Posterior cingulate gyrus (tissue), 11 donors: ENCODE measurements at regions not wholly inside any gene's neighbourhood (a gene's known extent, or its start where the extent isn't known, plus 50 kb on each side); places are given as distances from the start of the nearest gene placed in this dataset.

Experiments used
- DNase-seq, 10 donors: peaks; one replicate each; pipeline versions ENCODE4 v3.0.0 to v3.0.0-alpha.2; 2020 to 2021; ENCODE audit warnings: mixed read lengths in 3 of 10
- intact Hi-C: fragments of 100-400 bp; cut with DNase I; formaldehyde crosslinking; loops from one replicate; pipeline ENCODE4 v1.15.1; 2023

DNA sequence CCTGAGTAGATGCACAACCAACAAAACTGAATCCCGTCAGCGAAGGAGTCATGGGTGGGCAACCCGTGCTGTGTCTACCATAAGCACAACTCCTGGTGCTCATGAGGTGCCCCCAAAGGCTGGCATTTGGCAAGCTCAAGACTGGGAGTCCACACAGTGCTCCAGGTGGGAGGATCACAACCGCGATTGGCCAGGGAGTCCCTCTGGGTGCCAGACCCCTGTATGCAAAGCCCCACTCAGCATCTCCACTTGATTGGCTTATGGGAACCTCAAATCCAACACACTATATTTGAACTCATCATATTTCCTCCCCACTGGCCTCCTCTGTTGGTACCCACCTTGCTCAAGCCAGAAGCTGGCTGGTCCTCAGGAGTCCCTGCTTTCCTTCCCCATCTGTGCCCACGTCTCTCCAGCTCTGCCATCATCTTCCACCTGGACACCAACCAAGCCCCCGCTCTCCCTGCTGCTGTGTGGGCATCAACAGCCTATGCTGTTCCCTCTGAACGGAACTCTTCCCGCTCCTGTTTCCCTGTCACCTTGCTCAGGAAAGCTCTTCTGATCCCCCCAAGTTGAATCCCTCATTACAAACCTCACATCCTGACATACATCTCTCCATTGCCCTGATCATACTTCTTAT lies 142.3 kb upstream of the PTPN1 start:
- peak in 2 of 10 donors; percentile 49 for DNase-seq
- intact Hi-C loops: no loop called here

DNA sequence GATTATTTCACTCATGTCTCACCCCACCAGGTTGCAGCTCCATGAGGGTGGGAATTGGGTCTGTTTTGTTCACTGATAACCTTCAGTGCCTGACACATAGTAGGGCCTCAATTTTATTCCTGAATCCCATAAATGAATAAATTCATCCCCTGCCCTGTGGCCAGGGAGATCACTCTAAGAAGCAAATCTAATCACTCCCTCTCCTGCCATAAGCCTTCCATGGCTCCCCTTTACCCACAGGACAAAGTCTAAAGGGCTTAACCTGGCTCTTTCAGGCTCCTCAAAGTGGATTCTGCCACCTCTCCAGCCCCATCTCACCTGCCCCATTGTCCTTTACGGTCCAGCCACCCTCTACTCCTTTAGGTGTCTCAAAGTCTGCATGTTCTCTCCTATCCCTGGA lies 141.8 kb upstream of the PTPN1 start:
- intact Hi-C loops: no loop called here
- DNase-seq: no peak

DNA sequence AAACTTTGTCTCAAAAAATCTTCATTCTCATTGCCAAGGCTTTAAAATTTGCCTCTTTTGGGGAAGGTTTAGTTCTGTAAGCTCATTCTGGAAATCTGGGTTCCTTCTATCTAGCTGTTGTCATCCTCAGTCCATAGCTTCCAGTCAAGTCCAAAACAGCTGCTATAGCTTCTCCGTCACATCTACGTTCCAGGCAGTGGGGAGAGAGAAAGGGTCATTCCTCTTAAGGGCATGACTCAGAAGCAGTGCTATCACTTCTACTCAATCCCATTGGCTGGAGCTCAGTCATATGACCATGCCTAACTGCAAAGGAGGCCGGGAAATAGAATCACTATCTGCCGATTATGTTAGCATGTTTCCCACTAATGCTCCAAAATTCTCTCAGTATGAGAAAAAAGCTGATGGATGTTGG lies 141.4 kb upstream of the PTPN1 start:
- DNase-seq: no peak
- intact Hi-C loops: no loop called here

DNA sequence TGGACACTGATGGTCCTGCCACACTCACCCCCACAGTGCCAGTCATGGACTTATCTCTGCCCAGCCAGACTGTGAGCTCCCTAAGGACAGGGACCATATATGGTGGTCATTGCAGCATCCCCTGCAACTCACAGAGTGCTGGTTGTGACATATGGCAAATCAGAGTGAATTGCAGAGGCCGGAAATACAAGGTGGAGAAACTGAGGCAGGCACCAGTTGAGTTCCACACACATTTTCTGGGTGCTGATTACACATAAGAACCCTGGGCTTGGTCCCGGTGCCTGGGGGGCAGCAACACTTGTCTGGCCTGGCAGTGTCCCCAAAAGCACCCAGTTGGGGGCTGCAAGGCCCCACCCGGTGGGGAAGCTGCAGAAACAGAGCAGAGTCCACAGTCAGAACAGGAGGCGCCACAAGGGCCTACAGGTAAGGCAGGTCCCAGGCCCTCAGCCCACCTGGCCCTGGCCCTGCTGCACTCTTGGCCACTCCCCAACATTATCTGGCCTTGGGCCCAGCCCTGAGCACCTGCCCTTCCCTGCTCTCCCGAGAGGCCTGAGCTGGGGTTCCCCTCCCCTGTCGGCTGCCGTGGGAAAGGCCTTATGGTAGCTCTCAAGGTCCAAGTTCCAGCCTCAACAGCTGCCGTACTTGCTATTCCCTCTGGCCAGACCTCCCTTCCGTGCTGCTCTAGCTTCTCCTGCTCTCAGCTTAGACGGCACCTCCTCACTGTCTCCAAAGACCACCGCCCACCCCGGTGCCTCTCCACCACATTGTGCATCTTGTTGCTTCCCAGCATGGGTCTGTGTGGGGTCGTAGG lies 140.8 kb upstream of the PTPN1 start:
- intact Hi-C loops: no loop called here
- peak in 2 of 10 donors; percentile 64 to 71 for DNase-seq

DNA sequence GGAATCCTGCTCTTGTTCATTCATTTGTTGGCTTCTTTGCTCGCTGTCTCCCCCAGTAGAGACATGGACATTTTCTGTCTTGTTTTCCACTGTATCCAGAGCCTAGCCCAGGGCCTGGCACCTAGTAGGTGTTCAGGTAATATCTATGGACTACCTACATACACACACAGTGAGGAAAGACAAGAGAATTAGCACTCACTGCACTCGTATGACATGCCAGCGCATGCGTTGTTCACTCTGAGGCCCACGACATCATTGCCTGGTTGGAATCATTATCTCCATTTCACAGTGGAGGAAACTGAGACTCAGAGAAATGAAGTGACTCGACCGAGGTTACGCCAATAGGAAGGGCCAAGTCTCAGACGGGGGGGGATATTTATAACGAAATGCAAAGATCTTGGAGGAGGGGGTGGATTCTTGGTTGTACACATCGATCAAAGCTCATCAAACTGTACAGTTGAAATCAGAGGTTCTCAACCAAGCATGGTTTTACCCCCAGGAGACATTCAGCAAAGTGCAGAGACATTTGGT lies 140.1 kb upstream of the PTPN1 start:
- intact Hi-C loops: no loop called here
- no peak for DNase-seq

DNA sequence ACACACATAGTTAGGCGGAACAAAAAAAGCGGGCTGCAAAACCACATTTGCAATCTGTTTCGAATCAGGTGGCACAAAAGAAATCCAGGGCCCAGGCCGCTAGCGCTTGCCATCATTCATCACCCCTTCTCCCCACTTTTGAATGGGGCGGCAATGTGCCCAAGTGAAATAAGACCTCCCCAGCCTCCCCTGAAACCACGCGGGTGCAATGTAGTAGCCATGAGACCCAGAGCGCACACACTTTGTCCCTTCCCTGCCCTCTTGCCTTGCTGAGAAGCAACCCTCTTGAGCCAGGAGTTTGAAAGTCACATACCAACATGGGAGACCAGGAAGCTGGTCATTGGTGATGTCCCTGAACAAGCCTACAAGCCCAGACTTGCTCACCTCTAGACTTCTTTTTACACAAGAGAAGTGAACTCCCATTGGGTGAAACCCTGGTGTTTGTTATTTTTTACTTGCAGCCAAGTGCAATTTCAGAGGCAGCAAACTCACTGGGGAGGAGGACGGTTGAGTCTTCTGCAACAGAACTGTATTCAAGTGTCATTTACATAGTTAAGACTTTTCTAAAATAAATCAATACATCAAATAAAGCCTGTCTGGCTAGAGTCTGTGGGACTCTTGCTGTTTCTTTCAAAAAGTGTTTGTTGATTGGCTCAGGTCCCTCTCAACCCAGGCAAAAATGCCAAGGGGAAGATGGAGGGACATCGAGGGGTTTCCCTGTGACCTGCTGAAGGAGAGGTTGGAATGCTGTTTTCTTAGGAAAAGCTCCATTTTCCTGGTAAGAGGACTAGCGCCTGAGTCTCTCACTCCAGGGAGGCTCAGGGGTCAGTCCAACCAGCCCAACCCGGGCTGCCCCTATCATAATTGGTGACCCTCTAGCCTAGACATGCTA lies 138.1 kb upstream of the PTPN1 start:
- DNase-seq: peak in 1 of 10 donors; percentile 21
- intact Hi-C loops: no loop called here

DNA sequence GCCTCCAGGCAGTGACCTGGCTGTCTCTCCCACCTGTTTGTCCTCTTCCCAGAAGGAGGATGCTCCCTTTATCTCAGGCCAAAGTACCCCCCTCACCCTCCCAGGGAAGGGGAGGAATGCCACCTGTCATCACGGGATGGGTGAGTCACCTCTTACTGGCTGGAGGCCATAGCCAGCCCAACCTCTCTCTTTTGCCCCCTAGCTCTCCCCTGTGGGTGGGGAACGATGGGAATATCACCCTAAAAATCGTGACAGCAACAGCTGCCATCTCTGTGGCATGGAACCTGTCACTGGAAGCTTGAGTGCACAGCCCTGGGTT lies 137.5 kb upstream of the PTPN1 start:
- intact Hi-C loops: no loop called here
- peak in 1 of 10 donors; percentile 61 for DNase-seq

DNA sequence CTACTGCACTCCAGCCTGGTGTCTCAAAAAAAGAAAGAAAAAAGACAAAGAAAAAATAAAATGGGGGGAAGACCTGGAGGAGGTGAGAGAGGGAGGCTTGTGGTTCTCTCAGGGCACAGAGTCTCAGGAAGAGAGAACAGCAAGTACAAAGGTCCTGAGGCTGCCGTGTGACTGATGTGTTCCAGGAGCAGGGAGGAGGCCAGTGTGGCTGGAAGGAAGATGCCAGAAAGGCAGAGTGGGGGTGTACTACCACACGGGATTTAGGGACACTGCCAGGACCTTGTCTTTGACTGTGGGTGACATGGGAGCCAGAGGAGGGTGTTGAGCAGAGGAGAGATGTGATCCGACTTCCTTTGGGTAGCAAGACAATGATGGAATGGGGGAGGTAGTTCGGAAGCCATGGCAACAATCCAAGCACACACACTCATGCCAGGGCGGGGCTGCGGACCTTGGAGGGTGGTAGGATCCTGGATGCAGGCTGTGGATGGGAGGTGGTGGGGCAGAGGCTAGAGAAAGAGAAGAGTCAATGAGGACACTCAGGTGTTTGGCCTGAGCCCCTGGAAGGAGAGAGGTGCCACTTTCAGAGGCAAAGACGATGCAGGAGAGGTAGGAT lies 136.4 kb upstream of the PTPN1 start:
- DNase-seq: peak in 2 of 10 donors; percentile 20 to 65
- intact Hi-C loops: no loop called here

DNA sequence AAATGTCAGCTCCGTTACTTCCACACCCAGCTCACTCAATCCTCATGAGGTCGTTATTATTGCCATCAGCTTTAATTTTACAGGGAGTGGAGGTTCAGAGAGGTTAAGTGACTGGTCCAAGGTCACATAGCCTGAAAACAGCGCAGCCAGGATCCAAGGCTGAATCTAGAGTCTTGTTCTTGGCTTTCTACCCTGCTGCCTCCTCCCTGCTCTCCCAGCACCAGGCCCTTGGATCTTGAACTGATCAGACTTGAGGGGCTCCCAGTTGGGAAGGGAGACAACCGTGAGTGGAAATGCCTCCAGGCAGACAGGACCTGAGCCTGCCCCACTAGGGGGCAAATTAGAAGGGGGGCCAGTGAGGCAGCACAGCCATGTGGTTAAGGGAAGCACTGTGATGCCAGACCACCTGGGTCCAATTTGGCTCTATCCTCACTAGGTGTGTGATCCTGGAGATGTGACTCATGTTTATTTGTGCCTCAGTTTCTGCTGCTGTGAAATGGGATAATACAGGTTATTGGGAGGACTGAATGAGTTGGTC lies 135.6 kb upstream of the PTPN1 start:
- DNase-seq: no peak
- intact Hi-C loops: no loop called here

DNA sequence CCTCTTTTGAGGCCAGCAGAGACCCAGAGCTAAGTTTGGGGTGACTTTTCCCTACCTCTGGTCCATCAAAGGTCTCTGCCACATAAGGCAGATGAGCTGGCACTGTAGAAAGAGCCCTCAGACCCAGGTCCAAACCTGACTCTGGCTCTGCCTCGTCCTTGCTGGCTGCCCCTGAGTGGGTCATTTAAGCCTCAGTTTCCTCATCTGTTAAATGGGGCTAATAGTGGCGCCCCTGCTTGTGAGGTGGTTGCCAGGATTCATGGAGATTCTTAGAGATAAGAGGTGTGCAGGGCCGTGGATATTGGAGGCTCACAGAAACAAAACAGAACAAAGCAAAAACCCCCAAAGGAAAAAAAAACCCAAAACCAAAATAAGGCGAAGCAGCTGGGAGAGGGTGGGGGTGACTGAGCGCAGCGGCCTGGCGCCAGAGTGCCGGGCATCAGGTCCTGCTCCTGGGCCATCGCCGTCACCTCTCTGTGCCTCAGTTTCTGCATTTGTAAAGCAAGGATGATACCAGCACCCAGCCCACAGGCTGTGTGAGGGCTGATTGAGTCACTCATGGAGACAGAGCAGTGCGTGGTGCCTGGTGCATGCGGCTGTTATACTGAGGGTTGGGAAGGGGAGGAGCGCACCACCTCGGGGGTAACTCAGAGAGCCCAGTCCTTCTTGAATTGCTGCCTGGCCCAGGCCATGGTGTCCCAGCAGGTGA lies 133.8 kb upstream of the PTPN1 start:
- intact Hi-C loops: no loop called here
- peak in 1 of 10 donors; percentile 61 for DNase-seq

DNA sequence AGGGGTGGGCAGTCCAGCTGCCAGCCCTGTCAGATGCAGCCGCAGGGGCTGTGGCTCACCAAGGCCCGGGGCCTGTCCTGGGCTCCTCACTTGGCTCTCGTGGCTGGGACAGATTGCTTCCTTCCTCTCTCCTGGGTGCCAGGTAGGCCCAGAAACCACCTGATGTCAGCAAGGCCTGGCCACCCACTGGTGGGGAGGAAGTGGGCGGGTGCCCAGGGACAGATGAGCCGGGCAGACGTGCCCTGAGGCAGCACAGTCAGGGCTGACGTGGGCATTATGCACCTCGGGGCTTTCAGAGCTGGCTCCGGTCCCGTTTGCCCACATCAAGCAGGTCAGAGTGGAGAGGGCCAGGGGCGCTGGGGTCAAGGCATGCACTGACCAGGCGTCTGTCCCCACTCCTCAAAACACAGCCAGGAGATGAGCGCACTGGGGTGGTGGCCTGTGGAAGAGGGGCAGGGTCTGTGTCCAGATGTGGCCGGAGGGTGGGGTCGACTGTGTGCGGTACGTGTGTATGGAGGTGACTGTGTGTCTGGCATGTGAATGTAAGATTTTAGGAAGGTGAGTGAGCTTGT lies 133.2 kb upstream of the PTPN1 start:
- peak in 2 of 10 donors; percentile 72 to 73 for DNase-seq
- intact Hi-C loops: no loop called here

DNA sequence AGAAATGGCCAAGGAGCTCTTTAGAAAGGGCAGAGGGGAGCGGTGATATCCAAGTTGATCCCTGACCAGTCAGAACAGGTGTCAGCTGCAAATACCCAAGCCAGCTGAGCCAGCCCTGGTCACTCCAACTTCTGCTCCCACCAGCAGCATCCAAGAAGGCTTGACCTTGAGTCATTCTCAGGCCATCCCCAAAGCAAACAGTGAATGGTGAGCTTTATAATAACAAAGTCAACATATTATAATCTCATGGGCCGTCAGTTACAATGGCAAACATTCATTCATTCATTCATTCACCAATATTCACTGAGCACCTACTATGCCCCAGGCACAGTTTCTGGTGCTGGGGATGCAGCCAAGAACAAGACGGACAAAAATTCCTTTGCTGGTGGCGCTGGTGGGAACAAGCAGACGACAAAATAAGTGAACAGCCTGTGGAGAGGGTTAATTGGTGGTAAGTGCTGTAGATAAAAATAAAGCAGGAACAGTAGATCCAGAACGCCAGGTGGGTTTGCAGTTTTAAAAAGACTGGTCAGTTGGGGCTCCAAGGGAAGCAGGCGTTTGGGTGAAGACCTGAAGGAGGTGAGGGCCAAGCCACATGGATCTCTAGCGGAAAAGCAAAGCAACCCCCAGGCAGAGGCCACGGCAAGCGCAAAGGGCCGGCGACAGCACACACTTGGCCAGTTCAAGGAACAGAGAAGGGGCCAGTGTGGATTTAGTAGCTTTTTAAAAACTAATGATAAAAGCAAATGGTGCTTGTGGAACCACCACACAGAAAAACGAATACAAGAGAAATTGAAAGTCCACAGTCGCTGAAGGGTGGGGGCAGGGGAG lies 131.8 kb upstream of the PTPN1 start:
- DNase-seq: peak in 1 of 10 donors; percentile 56

DNA sequence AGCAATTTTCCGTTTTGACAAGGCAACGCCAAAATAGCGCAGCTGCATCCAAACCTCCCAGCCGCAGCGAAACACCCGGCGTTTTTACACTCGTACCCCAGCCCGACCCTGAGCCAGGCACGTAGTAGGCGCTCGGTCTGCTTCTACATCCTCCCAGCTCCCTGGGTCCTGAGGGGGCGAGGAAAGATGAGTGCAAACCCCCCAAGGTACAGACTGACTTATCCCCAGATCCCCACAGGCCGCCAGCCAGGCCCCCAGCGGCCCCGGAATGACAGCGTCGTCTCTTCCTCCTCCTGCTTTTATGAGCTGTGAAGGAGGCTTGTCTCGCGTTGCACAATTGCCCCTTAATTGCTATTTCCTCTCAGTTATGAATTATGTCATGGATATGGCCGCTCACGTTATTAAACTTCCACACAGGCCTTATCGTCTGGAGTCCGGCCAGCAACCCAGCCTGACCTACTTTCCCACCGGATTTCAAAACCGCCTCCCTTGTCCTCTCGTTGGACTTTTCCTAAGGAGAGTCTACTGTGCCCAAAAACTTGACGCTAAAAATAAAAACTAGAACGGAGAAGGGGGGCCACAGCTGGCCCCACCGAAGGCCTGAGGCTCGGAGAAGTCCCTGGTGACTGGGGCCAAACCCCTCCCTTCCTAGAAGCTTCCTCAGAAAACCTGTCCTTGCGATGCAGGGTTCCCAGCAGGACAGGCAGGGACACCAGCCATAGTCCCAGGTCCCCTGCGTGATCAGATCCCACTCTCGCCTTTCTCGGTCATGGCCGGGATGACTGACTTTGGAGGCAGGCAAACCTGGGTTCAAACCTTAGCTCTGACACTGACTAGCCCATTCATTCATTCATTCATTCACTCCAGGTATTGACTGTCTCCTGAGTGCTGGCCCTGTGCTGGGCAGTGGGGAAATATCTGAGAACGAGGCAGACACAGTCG lies 130.9 kb upstream of the PTPN1 start:
- peak in 3 of 10 donors; percentile 43 to 84 (median 76) for DNase-seq
- intact Hi-C loops: no loop called here

More for the DNA sequence above, 131.8 kb upstream of the PTPN1 start:
- intact Hi-C loops: no loop called here

DNA sequence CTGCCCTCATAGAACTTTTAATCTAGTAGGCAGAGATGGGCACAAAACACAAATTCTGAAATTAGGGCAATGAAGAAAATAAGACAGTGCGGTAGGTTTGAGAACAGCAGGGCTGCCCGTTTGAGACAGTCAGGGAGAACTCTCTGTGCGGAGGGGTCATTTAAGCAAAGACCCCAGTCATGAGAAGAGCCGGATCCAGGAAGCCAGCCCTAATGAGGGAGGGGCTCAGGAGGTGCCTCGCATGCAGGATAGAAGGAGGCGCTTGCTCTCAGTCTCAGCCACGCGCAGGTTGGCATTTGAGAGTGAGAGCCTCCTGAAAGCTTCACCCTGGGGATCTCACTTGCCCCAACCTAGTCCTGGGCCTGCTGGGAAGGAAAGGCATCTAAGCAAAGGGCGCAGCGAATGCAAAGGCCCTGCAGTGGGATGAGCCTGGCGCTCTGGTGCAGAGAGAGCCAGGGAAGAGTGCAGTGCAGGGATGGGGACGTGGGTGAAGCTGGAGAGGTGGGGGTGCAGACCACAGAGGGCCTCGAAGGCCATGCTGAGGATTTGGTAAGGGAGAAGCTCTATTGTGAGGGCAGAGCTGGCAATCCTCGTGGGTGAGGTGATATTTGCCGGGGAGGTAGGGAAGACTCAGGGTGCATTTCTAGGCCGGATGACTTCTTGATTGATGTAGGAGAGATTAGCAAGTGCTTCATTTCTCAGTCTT lies 130.0 kb upstream of the PTPN1 start:
- intact Hi-C loops: no loop called here
- peak in 2 of 10 donors; percentile 9 to 72 for DNase-seq

DNA sequence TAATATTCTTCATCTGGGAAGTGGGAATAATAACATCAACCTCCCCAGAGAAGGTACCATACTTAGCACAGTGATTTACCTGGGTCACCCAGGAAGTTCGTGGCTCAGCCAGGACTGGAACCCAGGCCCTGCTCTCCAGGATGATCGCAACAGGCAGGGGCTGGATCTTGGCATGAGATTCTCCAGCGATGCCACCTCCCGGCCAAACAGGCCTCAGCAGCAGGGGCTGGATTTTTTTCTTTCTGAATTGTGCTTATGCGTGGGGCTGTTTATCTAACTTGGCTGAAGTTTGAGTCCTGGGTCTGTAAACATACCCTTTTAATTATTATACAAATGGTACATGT lies 129.5 kb upstream of the PTPN1 start:
- DNase-seq: peak in 2 of 10 donors; percentile 58 to 74
- intact Hi-C loops: no loop called here

DNA sequence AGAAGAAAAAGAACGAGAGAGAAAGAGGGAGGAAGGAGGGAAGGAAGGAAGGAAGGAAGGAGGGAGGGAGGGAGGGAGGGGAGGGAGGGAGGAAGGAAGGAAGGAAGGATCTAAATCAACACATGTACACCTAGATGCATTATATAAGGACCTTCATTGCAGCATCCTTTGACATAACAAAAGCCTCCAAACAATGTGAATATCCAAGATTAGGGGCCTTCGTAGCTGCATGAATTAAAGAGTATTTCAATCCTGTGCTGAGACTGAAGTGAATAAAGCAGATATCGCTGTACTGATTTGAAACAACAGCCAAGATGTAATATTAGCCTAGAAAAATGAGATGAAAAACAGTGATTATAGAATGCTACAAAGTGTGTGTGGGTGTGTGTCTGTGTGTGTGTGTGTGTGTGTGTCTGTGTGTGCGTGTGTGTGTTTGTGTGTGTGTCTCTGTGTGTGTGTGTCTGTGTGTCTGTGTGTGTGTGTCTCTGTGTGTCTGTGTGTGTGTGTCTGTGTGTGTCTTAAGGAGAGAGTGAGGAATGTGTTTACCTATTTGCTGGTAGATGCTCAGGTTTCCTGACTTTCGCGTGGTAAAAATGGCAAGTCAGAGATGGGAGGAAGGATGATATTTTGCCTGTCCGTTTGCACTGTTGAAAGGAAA lies 129.0 kb upstream of the PTPN1 start:
- intact Hi-C loops: no loop called here
- DNase-seq: no peak
